ENCODE measurements at regions not wholly inside any gene's neighbourhood (a gene's known extent, or its start where the extent isn't known, plus 50 kb on each side); places are given as distances from the start of the nearest gene placed in this dataset.

DNA sequence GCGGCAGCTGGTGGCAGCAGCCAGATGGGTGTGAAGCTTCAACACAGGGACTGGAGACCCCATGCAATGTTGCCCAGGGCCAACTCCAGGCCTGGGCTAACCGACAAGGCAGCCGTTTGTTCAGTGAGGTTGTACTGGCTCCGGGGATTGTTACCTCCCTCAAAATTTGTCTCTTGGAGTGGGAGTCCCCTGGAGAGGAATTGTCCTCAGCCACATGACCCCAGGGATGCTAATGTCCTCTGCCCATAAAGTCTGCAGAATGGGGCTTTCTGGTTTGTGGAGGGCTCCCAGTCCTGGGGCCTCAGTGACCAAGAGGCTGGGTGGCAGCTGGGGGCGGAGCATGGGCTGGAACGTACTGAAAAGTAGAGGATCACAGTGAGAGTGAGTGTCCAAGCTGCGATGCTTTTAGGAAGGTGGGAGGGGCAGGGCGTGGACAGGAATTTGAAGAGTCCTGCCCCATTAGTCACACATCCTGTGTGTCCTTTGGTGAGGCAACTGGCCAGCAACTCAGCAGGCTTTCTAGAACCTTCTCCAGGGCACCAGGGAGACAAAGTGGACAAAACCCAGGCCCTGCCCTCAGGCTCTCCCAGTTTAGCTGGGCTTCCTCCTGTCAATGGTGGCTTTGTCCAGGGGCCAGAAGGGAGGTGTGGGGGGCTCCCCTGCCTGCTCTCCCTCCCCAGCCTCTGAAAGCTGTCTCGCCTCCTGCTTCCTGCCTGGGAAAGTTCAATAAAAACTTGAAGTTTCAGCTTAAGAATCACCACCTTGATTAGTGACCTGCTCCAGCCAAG is 114.0 kb downstream of the NSG2 start:
- DNase-seq = no peak

- no peak for DNase-seq
Measured at GRCh38 chr5:174165406-174165805, 119.9 kb downstream of the NSG2 start.

- no peak for DNase-seq
Measured at GRCh38 chr5:174166231-174167079, 120.9 kb downstream of the NSG2 start.

- DNase-seq = no peak
Measured at GRCh38 chr5:174167080-174167910, 121.8 kb downstream of the NSG2 start.

GRCh38 chr5:174172152-174172551 is 126.6 kb downstream of the NSG2 start:
- no peak for DNase-seq

DNA sequence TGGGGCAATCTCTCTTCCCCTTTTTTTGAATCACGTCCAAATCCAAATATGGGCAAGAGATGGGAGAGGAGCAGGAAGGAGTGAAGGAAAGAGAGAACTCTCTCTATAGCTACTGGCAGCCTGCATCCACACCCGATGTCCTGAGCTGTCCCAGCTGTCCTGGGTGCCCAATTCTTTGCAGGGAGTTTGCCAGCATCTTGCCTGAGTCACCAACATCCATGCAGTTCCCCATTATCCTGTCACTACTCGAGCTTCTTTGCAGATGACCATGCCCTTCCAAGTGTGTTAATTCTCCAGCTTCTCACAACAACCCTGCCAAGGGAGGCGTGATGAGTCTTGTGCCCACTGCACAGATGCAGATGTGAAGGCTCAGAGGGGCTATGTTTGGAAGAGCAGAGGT is 127.1 kb downstream of the NSG2 start:
- DNase-seq = no peak

GRCh38 chr5:174173766-174174165 is 128.3 kb downstream of the NSG2 start:
- DNase-seq = no peak

DNA sequence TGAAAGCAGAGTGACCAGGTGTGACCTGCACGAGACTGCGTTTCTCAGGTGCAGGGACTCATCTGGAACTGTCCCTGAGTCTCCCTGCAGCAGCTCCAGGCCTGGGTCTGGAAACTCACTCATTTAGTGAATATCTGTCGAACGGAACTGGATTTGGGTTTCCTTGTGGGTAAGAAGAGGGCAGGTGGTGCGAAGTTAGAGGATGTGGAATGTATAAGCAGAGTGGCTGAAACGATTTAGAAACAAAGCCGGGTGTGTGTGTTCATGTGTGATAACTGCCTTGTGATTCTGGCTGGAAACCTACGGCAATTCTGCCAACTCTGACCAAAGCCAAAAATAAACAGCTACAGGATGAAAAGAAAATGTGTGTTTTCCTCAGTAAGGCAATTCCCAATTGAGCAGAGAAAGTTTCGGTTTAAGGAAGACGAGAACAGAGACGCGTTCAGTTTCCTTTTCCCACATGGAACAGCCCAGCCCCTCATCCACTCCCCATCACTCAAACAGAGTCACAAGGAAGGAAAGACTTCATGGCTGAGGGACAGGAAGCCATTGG is 130.3 kb downstream of the NSG2 start:
- DNase-seq = no peak

- no peak for DNase-seq
Measured at GRCh38 chr5:174176511-174176910, 131.0 kb downstream of the NSG2 start.

DNA sequence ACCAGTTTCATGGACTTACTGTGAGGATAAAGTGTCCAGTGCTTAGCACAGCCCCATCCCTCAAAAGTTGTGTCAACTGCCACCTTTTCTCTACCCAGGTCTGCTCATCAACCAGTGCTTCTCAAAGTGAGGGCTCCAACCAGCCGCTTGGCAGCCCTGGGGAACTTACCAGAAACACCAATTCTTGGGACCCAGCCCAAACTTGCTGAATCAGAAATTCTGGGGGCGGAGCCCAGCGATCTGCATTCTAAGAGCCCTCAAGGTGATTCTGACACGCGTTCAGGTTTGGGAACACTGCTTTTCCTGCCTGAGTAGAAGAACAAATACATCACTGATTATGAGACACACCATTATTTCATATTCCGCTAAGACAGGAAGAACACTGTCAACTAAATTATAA is 132.0 kb downstream of the NSG2 start:
- no peak for DNase-seq

- DNase-seq = no peak
Measured at GRCh38 chr5:174177976-174178605, 132.6 kb downstream of the NSG2 start.

DNA sequence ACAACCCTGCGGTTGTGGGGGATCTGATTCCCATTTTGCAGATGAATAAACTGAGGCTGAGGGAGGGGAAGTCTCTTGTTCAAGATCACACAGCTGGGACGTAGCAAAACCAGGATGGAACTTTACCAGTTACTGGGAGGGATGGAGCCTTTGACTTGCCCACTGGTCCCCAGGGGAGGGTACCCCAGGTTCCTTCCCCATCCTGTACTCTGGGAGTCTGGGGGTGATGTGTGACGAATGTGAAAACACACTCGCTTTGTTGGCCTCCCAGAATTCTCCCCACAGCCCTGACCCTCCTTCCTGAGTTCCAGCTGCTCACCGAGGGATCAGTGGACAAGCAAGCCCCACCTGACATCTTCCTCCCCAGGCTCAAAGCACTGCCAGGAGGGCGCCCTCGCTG is 135.1 kb downstream of the NSG2 start:
- no peak for DNase-seq

- no peak for DNase-seq
Measured at GRCh38 chr5:174182111-174182510, 136.6 kb downstream of the NSG2 start.

DNA sequence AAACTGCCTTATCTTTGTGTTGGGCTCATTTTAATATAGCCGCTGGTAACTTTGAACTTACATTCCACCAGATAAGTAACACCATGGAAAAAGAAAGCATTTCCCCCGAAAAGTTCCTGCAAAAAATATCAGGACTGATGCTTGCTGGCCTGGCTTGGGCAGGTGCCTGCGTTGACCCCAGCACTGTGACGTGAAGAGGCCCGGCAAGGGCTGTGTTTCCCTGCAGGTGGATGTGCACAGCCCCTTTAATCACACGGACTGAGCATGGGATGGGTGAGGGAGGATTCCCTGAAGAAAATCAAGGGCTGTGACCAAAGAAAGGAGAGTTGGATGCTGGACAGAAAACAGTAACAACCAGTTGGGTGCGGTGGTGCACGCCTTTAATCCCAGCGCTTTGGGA is 138.2 kb downstream of the NSG2 start:
- DNase-seq = no peak

DNA sequence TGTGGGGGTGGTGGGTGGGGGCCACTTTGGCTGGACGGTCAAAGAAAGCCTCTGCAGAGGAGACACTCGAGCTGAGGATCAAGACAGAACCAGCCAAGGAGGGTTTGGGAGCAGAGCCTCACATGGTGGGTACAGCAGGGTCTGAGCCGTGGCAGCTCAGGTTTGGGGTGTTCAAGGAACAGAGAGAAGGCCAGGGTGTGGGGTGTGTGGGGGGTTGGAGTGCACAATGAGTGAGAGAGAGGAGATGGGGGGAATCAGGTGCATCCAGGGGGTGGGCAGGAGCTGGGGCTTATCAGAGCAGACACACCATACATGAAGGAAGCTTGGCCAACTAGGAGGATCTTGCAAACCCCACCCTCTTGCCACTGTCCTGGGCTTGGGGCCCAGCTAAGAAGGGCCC is 140.0 kb downstream of the NSG2 start:
- no peak for DNase-seq

GRCh38 chr5:174186096-174186695 is 140.7 kb downstream of the NSG2 start:
- DNase-seq = no peak

DNA sequence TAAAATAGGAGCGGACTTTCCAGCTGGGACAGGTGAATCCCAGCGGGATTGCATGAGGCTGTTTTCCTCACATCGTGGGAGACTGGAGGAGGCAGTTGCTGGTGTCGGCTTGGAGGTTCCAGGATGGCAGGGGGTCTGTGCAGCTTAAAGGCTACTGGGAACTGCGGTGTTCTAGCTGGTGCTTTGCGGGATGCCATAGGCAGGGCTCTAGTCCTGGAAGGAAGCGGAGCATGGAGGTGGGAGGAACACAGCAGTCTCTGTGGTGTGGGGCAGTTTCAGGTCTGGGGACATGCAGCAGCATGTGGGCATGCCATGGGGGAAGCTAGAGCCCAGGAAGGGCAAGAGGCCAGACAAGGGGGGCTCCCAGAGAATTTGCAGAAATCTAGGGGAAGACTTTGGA is 141.5 kb downstream of the NSG2 start:
- DNase-seq = no peak

GRCh38 chr5:174187481-174187880 is 142.0 kb downstream of the NSG2 start:
- no peak for DNase-seq

DNA sequence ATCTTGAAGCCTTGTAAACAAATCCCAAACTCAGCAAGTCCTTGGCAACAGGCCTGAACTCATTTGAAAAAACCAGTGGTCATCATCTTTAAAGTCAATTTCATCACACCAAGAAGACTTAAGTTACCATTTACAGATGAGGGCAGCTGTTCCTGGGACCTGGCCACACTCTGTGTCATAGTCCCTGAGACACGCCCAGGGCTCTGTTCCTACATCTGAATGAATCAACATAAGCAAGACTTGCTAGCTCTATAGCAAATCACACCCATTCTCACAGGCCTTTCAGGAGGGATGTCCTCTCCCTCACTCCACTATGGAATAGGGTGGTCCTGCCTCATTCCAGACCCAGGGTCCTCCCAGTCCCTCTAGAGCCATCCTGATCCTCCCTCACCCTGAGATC is 142.8 kb downstream of the NSG2 start:
- DNase-seq = no peak

DNA sequence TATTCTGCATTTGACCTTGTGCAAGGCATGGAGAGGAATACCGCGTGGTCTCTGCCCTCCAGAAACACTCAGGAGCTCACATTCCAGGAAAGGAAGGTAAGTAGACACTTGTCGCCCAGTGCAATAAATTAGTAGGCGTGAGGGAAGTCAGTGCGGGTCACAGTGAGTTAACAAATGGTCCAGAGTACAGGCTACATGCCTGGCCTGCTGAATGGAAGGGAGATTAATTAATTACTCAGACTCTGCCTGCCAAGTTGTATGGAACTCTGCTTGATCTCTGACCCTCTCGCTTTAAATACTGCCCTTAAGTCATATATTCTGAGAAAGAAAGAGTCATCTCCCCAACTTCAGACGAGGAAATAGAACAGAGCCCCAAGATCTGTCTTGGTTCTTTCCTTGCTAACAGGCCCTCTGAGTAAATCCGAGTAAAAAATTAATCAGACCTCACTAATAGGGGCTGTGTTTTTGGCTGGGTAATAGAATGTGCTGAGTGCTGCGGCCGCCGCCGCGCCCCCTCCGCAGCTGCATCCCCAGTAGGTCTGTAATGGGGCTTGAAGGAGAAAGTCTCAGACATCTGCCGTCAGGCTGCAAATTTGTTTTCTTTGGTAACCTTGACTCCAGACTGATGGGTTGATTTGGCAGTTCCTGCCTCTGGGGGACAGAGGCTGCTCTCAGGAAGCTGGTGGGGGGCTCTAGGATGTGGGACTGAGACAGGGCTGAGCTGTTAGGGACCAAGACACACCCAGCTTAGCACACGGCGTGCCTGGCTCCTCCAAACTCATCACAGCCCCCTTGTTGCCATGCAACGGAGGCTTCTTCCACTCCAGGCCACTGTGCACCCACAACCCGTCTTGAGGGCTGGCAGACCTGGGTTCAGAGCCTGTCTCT is 144.4 kb downstream of the NSG2 start:
- DNase-seq = no peak

DNA sequence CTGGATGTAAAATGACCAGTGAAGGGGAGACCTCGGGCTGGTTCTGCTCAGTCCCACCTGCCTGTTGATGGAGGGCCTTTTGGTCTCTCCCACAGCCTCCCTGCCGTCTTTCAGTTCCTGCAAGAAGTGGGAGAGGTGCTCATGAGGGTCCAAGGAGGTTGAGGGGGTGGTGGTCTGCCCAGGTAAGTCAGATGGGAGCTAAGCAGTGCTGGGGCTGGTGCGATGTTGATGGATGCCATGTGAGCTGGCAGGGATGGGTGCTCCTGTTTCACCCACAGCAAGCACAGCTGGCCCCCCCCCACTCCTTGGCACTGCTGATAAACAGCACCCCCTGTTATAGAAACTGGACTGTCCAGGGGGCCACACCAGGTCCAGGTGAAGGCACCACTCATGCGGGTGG is 145.6 kb downstream of the NSG2 start:
- DNase-seq = no peak
